CD8-positive, alpha-beta memory T cell (primary cell): ENCODE measurements at regions not wholly inside any gene's neighbourhood (a gene's known extent, or its start where the extent isn't known, plus 50 kb on each side); places are given as distances from the start of the nearest gene placed in this dataset.
"Not testable (repeated sequence)": the region's sequence is repeated elsewhere in the genome, so short reads cannot be mapped to it uniquely, and the experiment has no call there.

Experiments
- CTCF ChIA-PET: fragments of 350-600 bp; sonication (Branson Sonifier 250); formaldehyde crosslinking; loops from one replicate; lab custom pipeline; 2021; ENCODE audit warnings: antibody characterized with exemption; lab: Charles Lee
- POLR2A ChIA-PET: fragments of 350-600 bp; sonication (Branson Sonifier 250); formaldehyde crosslinking; loops from one replicate; lab custom pipeline; 2021; ENCODE audit warnings: antibody characterized with exemption; lab: Charles Lee
- DNase-seq, 5 donors: peaks; one replicate each; pipeline versions ENCODE4 v3.0.0 to v3.0.0-alpha.2; 2020 to 2022; ENCODE audit warnings: mixed read lengths in 1 of 5
- H3K27ac ChIP-seq: one replicate; pipeline ENCODE4 v1.7.0; 2013; ENCODE audit warnings: low read depth, mild to moderate bottlenecking, low read length, moderate library complexity
- H3K27me3 ChIP-seq: 2 replicates; pipeline ENCODE4 v1.7.0; 2013; ENCODE audit warnings: low read length, mild to moderate bottlenecking; ENCODE audit not compliant: insufficient read depth, poor library complexity, severe bottlenecking
- H3K36me3 ChIP-seq: 2 replicates; pipeline ENCODE4 v1.7.0; 2013; ENCODE audit warnings: mild to moderate bottlenecking, low read length, moderate library complexity; ENCODE audit not compliant: insufficient read depth
- H3K4me1 ChIP-seq: 2 replicates; pipeline ENCODE4 v1.7.0; 2013; ENCODE audit warnings: mild to moderate bottlenecking, low read length, moderate library complexity; ENCODE audit not compliant: insufficient read depth
- H3K4me3 ChIP-seq: 2 replicates; pipeline ENCODE4 v1.7.0; 2013; ENCODE audit warnings: mild to moderate bottlenecking, low read length
- H3K9me3 ChIP-seq: 2 replicates; pipeline ENCODE4 v1.7.0; 2013; ENCODE audit warnings: mild to moderate bottlenecking, low read length
- H3K27ac Mint-ChIP-seq, 8 donors: one replicate each; pipeline ENCODE4 v1.8.0; 2020 to 2021; ENCODE audit warnings: mixed read lengths in 8 of 8, mild to moderate bottlenecking in 6 of 8, inconsistent platforms in 3 of 8, moderate library complexity in 3 of 8
- H3K27me3 Mint-ChIP-seq, 2 donors: one replicate each; pipeline ENCODE4 v1.8.0; 2020 to 2021; ENCODE audit warnings: mixed read lengths in 2 of 2, mild to moderate bottlenecking in 1 of 2, moderate library complexity in 1 of 2
- H3K36me3 Mint-ChIP-seq, 3 donors: one replicate each; pipeline ENCODE4 v1.8.0; 2020 to 2021; ENCODE audit warnings: mixed read lengths in 3 of 3, inconsistent platforms in 1 of 3, mild to moderate bottlenecking in 1 of 3
- H3K4me1 Mint-ChIP-seq, 3 donors: one replicate each; pipeline ENCODE4 v1.8.0; 2020 to 2021; ENCODE audit warnings: mixed read lengths in 3 of 3, inconsistent platforms in 1 of 3, mild to moderate bottlenecking in 1 of 3
- H3K4me3 Mint-ChIP-seq, 7 donors: one replicate each; pipeline ENCODE4 v1.8.0; 2020 to 2021; ENCODE audit warnings: mixed read lengths in 7 of 7, mild to moderate bottlenecking in 6 of 7, moderate library complexity in 4 of 7, inconsistent platforms in 2 of 7
- H3K9me3 Mint-ChIP-seq, 5 donors: one replicate each; pipeline ENCODE4 v1.8.0; 2020 to 2022; ENCODE audit warnings: mixed read lengths in 5 of 5, mild to moderate bottlenecking in 3 of 5, moderate library complexity in 2 of 5, inconsistent platforms in 1 of 5

DNA sequence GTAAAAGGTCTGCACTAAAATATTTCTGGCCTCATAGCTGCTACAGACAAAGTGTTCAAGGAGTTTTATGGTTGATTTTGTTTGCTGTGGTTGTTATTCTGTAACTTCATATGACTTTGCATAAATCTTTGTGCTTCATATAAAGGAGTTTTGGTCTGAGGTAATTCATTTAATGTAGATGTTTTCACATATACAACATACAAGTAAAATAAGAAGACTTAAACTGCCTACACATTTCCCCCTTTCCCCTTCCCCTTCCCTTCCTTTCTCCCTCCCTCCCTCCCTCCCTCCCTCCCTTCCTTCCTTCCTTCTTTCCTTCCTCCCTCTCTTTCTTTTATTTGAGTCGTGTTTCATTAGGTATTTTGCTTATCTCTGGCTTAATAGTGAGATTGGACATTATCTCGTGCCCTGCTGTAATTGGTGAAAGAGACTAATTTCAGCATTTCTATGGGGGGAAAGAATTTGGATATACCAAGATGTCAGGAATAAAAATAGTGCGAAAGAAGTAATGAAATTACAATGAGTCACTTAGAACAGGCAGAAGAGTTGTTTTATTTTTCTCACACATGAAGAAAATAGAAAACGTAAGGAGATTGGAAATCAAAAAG is 144.9 kb upstream of the MAD2L1 start:
- Histone ChIP-seq H3K27me3 (no peaks in the 10 kb centered on the region), H3K4me3 (no peak overlapping the region), H3K36me3 (no peaks in the 10 kb centered on the region), H3K4me1 (no peaks in the 10 kb centered on the region), H3K9me3 (no peaks in the 10 kb centered on the region), H3K27ac (no peak overlapping the region)
- Mint-ChIP-seq H3K27me3 (peaks cover 2 to 11% of the 10 kb centered on the region in 2 donors), H3K9me3 (peaks cover 0 to 3% (median 0%) of the 10 kb centered on the region in 5 donors), H3K4me1 (no peaks in the 10 kb centered on the region), H3K27ac (no peak overlapping the region), H3K36me3 (peaks cover 0 to 2% (median 0%) of the 10 kb centered on the region in 3 donors), H3K4me3 (no peak overlapping the region)
- CTCF ChIA-PET = no interaction called here
- DNase-seq = no peak
- POLR2A ChIA-PET = no interaction called here

DNA sequence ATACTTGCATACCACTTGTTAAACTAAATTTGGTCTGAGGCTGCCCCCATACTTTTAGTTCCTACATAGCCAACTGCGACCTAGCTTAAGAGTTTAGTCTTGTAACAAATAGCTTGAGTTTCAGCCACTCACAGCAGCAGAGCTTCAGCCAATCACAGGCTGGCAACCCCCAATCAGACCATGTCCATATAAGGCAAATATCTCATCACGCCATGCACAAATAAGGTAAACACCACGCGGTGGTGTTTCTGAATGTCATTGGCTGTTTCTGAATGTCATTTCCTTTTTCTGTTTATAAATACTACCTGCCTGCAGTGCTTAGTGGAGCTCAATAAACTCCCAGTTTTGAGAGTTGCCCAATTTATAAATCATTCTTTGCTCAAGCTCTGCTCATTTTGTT is 143.1 kb upstream of the MAD2L1 start:
- POLR2A ChIA-PET = no interaction called here
- peaks cover 2 to 11% of the 10 kb centered on the region in 2 donors for H3K27me3 Mint-ChIP-seq
- H3K9me3 Mint-ChIP-seq = peaks cover 0 to 3% (median under 1%) of the 10 kb centered on the region in 5 donors
- H3K4me1 Mint-ChIP-seq = no peaks in the 10 kb centered on the region
- H3K4me3 ChIP-seq = no peak overlapping the region
- H3K9me3 ChIP-seq = no peaks in the 10 kb centered on the region
- no peaks in the 10 kb centered on the region for H3K4me1 ChIP-seq
- H3K36me3 Mint-ChIP-seq = peaks cover 0 to 2% (median 0%) of the 10 kb centered on the region in 3 donors
- no peak overlapping the region for H3K27ac ChIP-seq
- no peak overlapping the region for H3K4me3 Mint-ChIP-seq
- no peaks in the 10 kb centered on the region for H3K36me3 ChIP-seq
- DNase-seq = no peak
- H3K27ac Mint-ChIP-seq = no peak overlapping the region
- no peaks in the 10 kb centered on the region for H3K27me3 ChIP-seq
- CTCF ChIA-PET = no interaction called here

DNA sequence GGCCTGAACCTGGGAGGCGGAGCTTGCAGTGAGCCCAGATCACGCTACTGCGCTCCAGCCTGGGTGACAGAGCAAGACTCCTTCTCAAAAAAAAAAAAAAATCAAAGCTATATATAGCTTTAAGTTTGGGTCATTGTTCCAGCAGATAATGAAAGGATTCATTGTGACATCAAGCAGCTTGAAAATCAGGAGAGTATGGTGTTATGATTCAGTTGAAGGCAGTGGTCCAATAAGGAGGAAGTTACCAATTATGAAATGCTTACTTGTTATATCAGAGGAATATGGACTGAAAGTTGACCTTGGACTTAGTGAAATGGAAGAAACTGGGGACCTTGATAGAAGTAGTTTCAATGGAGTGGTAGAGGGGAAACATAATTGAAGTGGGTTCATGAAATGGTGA is 140.4 kb upstream of the MAD2L1 start:
- Histone ChIP-seq H3K36me3 (no peaks in the 10 kb centered on the region), H3K4me3 (no peak overlapping the region), H3K27ac (no peak overlapping the region), H3K27me3 (no peaks in the 10 kb centered on the region), H3K9me3 (no peaks in the 10 kb centered on the region), H3K4me1 (no peaks in the 10 kb centered on the region)
- ChIA-PET POLR2A (no interaction called here), CTCF (no interaction called here)
- H3K36me3 Mint-ChIP-seq = peaks cover 0 to 2% (median 0%) of the 10 kb centered on the region in 3 donors
- no peak overlapping the region for H3K27ac Mint-ChIP-seq
- H3K4me1 Mint-ChIP-seq = no peaks in the 10 kb centered on the region
- H3K27me3 Mint-ChIP-seq = peaks cover 2 to 10% of the 10 kb centered on the region in 2 donors
- H3K9me3 Mint-ChIP-seq = peaks cover 0 to 3% (median 2%) of the 10 kb centered on the region in 5 donors
- H3K4me3 Mint-ChIP-seq = no peak overlapping the region
- no peak for DNase-seq

DNA sequence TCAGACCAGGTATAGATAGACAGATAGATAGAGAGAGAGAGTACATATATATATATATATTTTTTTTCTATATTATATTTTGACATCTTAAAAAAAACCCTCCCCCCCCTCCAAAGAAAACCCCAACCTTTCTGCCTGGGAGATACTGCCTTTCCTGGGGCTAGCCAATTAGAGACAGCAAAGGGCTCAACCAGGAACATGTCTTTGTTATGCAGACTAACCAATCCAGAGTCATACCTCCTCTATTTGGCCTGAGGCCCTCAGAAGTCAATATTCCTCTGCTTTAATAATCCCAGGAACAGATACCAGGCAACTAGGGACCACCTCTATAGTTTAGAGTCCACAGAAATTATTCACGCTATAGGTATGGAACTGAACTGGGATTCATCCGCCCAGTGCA is 135.6 kb upstream of the MAD2L1 start:
- H3K27ac ChIP-seq = no peak overlapping the region
- H3K27ac Mint-ChIP-seq = no peak overlapping the region
- H3K36me3 ChIP-seq = no peaks in the 10 kb centered on the region

DNA sequence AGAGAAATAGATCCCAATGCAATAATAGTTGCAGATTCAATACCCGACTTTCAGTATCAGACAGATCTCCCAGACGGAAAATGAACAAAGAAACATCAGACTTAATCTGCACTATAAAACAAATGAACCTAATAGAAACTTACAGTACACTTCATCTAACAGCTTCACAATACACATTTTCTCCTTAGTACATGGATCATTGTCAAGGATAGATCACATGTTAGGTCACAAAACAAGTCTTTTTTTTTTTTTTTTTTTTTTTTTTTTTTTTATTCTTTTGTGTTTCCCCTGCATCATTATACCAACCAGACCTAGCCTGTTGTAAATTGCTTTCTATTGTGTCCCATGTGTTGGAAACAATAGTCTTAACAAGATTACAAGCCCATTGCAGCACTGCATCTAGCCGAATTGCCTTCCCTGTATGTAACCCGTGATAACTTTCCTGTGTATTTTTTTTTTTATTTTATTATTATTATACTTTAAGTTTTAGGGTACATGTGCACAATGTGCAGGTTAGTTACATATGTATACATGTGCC is 134.0 kb upstream of the MAD2L1 start:
- POLR2A ChIA-PET, H3K27ac ChIP-seq, H3K4me1 Mint-ChIP-seq, H3K4me3 Mint-ChIP-seq, H3K4me1 ChIP-seq, DNase-seq, H3K27me3 Mint-ChIP-seq, H3K9me3 Mint-ChIP-seq, H3K27me3 ChIP-seq, H3K27ac Mint-ChIP-seq, CTCF ChIA-PET, H3K36me3 Mint-ChIP-seq, H3K9me3 ChIP-seq, H3K4me3 ChIP-seq, H3K36me3 ChIP-seq: not testable (repeated sequence)

More for the DNA sequence above, 135.6 kb upstream of the MAD2L1 start:
- H3K36me3 Mint-ChIP-seq = peaks cover 0 to 1% (median 0%) of the 10 kb centered on the region in 3 donors
- no peak overlapping the region for H3K4me3 ChIP-seq
- no peak overlapping the region for H3K4me3 Mint-ChIP-seq
- ChIA-PET CTCF (no interaction called here), POLR2A (no interaction called here)
- H3K27me3 ChIP-seq = no peaks in the 10 kb centered on the region
- peaks cover 0 to 5% (median under 1%) of the 10 kb centered on the region in 5 donors for H3K9me3 Mint-ChIP-seq
- no peaks in the 10 kb centered on the region for H3K4me1 ChIP-seq
- no peak for DNase-seq
- no peaks in the 10 kb centered on the region for H3K4me1 Mint-ChIP-seq
- peaks cover 2% of the 10 kb centered on the region in 2 donors for H3K27me3 Mint-ChIP-seq
- H3K9me3 ChIP-seq = no peaks in the 10 kb centered on the region

DNA sequence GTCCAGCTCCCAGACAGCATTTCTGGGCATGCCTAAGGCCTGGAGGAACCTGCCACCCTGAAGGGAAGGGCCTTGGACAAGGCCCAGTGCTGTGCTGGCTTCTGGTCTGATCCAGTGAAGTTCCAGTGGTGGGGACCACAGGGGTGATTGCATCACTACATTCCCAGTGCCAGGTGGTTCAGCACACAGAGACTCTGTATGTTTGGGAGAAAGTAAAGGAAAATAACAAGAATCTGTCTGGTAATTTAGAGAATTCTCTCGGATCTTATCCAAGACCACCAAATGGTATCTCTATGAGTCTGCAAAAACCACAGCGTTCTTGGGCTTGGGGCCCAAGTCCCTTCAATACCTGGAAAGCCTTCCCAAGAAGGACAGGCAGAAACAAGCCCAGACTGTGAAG is 131.8 kb upstream of the MAD2L1 start:
- H3K4me3 Mint-ChIP-seq = no peak overlapping the region

DNA sequence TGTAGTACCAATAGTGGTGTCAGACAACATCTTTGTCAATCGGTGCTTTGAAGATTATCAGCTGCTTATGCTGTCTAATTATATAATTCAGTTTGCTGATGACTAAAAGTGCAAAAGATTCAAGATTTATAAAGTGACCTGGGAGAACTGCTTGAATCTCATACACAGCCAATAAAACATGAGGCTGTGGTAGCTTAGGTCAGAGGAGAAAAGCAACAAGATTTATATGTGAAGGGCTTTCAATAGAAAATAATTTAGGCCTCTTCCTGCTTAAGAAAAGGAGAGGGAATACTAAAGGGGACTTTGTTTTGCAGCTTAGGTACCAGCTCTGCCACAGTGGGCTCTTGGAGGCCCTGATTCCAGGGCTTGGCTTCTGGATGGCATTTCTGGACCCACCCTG is 111.0 kb upstream of the MAD2L1 start:
- H3K36me3 ChIP-seq = no peaks in the 10 kb centered on the region
- Mint-ChIP-seq H3K4me3 (no peak overlapping the region), H3K27me3 (peaks cover 4 to 51% of the 10 kb centered on the region in 2 donors), H3K9me3 (peaks cover 0 to 8% (median 3%) of the 10 kb centered on the region in 5 donors), H3K36me3 (peaks cover 0 to 4% (median 0%) of the 10 kb centered on the region in 3 donors), H3K4me1 (no peaks in the 10 kb centered on the region), H3K27ac (no peak overlapping the region)
- no peak overlapping the region for H3K27ac ChIP-seq
- no peak overlapping the region for H3K4me3 ChIP-seq
- ChIA-PET POLR2A (no interaction called here), CTCF (no interaction called here)
- no peaks in the 10 kb centered on the region for H3K9me3 ChIP-seq
- DNase-seq = no peak
- H3K4me1 ChIP-seq = no peaks in the 10 kb centered on the region
- H3K27me3 ChIP-seq = no peaks in the 10 kb centered on the region

More for the DNA sequence above, 131.8 kb upstream of the MAD2L1 start:
- Mint-ChIP-seq H3K9me3 (peaks cover 0 to 2% (median 0%) of the 10 kb centered on the region in 5 donors), H3K27ac (no peak overlapping the region), H3K4me1 (no peaks in the 10 kb centered on the region), H3K27me3 (no peaks in the 10 kb centered on the region), H3K36me3 (peaks cover 0 to 2% (median 0%) of the 10 kb centered on the region in 3 donors)
- Histone ChIP-seq H3K4me1 (no peaks in the 10 kb centered on the region), H3K4me3 (no peak overlapping the region), H3K27me3 (no peaks in the 10 kb centered on the region), H3K27ac (no peak overlapping the region), H3K9me3 (no peaks in the 10 kb centered on the region), H3K36me3 (no peaks in the 10 kb centered on the region)
- no peak for DNase-seq
- POLR2A ChIA-PET = no interaction called here
- CTCF ChIA-PET = no interaction called here

DNA sequence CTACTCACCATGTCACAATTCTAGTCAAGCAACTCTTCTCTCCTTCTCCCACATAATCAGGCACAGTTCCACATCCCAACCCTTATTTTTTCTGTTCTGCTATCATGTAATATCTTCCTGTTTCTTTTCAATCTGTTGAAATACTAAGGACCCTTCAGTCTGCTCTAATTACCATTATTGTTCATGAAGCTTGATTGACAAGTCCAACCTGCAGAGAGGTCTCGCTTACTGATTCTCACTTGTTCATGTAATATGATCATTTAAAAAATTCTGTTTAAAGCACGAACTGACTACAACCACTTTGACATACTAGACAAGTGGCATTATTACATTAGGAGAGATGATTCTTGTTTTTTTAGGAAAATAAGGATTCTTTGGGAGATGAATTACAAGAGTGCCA is 108.6 kb upstream of the MAD2L1 start:
- Histone ChIP-seq H3K36me3 (no peaks in the 10 kb centered on the region), H3K4me1 (no peaks in the 10 kb centered on the region), H3K9me3 (no peaks in the 10 kb centered on the region), H3K4me3 (no peak overlapping the region), H3K27me3 (no peaks in the 10 kb centered on the region), H3K27ac (no peak overlapping the region)
- H3K4me1 Mint-ChIP-seq = no peaks in the 10 kb centered on the region
- ChIA-PET POLR2A (no interaction called here), CTCF (no interaction called here)
- H3K36me3 Mint-ChIP-seq = peaks cover 0 to 4% (median 0%) of the 10 kb centered on the region in 3 donors
- H3K4me3 Mint-ChIP-seq = no peak overlapping the region
- H3K27ac Mint-ChIP-seq = no peak overlapping the region
- H3K27me3 Mint-ChIP-seq = peaks cover 4 to 48% of the 10 kb centered on the region in 2 donors
- DNase-seq = no peak
- H3K9me3 Mint-ChIP-seq = peaks cover 0 to 8% (median 3%) of the 10 kb centered on the region in 5 donors
